Breast epithelium (tissue), 4 donors: ENCODE measurements at regions not wholly inside any gene's neighbourhood (a gene's known extent, or its start where the extent isn't known, plus 50 kb on each side); places are given as distances from the start of the nearest gene placed in this dataset.

Experiments
- DNase-seq, 2 donors: peaks; one replicate each; pipeline ENCODE4 v3.0.0-alpha.2; 2019; ENCODE audit warnings: low spot score in 2 of 2
- H3K27ac ChIP-seq, 2 donors: fragments of 200-600 bp; sonication (generic) in 1 of 2; one replicate each; pipeline ENCODE4 v1.5.1; 2016 to 2019; ENCODE audit warnings: mild to moderate bottlenecking in 1 of 2
- H3K27me3 ChIP-seq, 2 donors: fragments of 200-600 bp; sonication (generic) in 1 of 2; one replicate each; pipeline versions ENCODE4 v1.5.1 to v1.6.0; 2017 to 2019; ENCODE audit warnings: control low read depth in 1 of 2, mild to moderate bottlenecking in 1 of 2
- H3K36me3 ChIP-seq: fragments of 200-600 bp; one replicate; pipeline ENCODE4 v1.5.1; 2019
- H3K4me1 ChIP-seq, 2 donors: fragments of 200-600 bp; sonication (generic); one replicate each; pipeline ENCODE4 v1.5.1; 2016 to 2019; ENCODE audit warnings: control low read depth in 1 of 2
- H3K4me3 ChIP-seq, 3 donors: fragments of 200-600 bp; sonication (generic); 1 replicate in 2 of 3; 2 replicates in 1 of 3; pipeline ENCODE4 v1.5.1; 2016 to 2019; ENCODE audit warnings: mild to moderate bottlenecking in 3 of 3, moderate library complexity in 2 of 3
- H3K9me3 ChIP-seq, 2 donors: fragments of 200-600 bp; sonication (generic) in 1 of 2; one replicate each; pipeline ENCODE4 v1.5.1; 2016 to 2019; ENCODE audit warnings: control low read depth in 1 of 2
- POLR2A ChIP-seq: fragments of 450-650 bp; IDR thresholded peaks from one replicate; pipeline ENCODE4 v1.6.1; 2016; ENCODE audit warnings: antibody characterized with exemption, mild to moderate bottlenecking, moderate library complexity
- POLR2AphosphoS5 ChIP-seq, 3 donors: sonication (generic); formaldehyde crosslinking; IDR thresholded peaks; one replicate each; pipeline ENCODE4 v1.6.1; 2017; ENCODE audit warnings: antibody characterized with exemption in 3 of 3
- intact Hi-C: fragments of 100-400 bp; cut with DNase I; formaldehyde crosslinking; loops from one replicate; pipeline ENCODE4 v1.15.1; 2023; ENCODE audit warnings: low total_unique reads
- TF ChIP-seq, protein P1 (sequence below), 3 donors: fragments of 450-650 bp; IDR thresholded peaks; one replicate each; pipeline ENCODE4 v1.5.1; 2016 to 2017; ENCODE audit warnings: antibody characterized with exemption in 3 of 3, mild to moderate bottlenecking in 3 of 3, moderate library complexity in 3 of 3

- Histone ChIP-seq H3K36me3 (no peaks in the 10 kb centered on the region), H3K4me3 (no peak overlapping the region), H3K9me3 (peaks cover 0 to 3% of the 10 kb centered on the region in 2 donors), H3K27me3 (peaks cover 0 to 31% of the 10 kb centered on the region in 2 donors), H3K4me1 (no peaks in the 10 kb centered on the region), H3K27ac (no peak overlapping the region)
- TF ChIP-seq POLR2A (no peak), POLR2AphosphoS5 (IDR thresholded peaks at IDR 0.05) (no peak)
- TF ChIP-seq, protein P1, sequence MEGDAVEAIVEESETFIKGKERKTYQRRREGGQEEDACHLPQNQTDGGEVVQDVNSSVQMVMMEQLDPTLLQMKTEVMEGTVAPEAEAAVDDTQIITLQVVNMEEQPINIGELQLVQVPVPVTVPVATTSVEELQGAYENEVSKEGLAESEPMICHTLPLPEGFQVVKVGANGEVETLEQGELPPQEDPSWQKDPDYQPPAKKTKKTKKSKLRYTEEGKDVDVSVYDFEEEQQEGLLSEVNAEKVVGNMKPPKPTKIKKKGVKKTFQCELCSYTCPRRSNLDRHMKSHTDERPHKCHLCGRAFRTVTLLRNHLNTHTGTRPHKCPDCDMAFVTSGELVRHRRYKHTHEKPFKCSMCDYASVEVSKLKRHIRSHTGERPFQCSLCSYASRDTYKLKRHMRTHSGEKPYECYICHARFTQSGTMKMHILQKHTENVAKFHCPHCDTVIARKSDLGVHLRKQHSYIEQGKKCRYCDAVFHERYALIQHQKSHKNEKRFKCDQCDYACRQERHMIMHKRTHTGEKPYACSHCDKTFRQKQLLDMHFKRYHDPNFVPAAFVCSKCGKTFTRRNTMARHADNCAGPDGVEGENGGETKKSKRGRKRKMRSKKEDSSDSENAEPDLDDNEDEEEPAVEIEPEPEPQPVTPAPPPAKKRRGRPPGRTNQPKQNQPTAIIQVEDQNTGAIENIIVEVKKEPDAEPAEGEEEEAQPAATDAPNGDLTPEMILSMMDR (IDR thresholded peaks at IDR 0.05): no peak
- no peak for DNase-seq
- intact Hi-C loops: no loop called here
These were observed 107.3 kb upstream of the B3GAT1 start for GRCh38 chr11:134519390-134519750.

DNA sequence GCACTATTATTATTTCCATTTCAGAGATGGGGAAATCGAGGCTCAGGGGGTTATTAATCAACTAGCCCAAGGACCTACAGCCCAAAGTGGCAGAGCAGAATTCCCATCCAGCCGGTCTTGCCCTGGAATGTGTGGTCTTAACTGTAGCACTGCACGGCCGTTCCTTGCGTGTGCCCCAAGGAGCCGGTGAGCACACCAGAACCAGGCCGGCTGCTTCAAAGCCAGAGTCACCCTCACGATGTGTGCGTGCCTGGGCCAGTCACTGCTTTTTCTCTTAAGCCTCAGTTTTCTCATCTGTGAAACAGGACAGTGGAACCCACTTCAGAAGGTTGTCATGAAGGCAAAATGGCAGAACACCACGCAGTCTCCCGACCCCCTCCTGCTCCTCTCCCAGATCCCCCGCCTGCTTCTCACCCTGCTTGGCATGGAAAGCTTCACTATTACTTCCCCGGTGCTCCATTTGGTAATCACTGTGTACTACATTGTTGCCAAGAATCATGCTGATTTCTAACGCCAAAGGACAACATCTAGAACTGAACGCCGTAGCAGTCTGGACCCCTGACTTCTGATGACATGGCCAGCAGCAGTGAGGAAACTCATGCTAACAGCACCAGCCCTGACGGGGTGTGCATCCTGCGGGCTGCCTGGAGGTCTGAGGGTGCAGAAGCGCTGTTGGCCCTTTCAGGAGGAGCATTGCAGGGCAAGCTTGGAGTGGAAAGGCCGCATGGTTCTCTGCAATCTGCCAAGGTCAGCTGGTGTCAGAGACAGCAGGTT is 106.8 kb upstream of the B3GAT1 start:
- Histone ChIP-seq H3K27ac (no peak overlapping the region), H3K36me3 (no peaks in the 10 kb centered on the region), H3K4me3 (no peak overlapping the region), H3K9me3 (peaks cover 0 to 3% of the 10 kb centered on the region in 2 donors), H3K4me1 (no peaks in the 10 kb centered on the region), H3K27me3 (peaks cover 0 to 33% of the 10 kb centered on the region in 2 donors)
- peak in 1 of 2 donors; percentile 27 for DNase-seq
- TF ChIP-seq, protein P1 (IDR thresholded peaks at IDR 0.05): no peak
- TF ChIP-seq POLR2A: no peak
- no peak for TF ChIP-seq POLR2AphosphoS5 (IDR thresholded peaks at IDR 0.05)
- intact Hi-C loops: no loop called here

DNA sequence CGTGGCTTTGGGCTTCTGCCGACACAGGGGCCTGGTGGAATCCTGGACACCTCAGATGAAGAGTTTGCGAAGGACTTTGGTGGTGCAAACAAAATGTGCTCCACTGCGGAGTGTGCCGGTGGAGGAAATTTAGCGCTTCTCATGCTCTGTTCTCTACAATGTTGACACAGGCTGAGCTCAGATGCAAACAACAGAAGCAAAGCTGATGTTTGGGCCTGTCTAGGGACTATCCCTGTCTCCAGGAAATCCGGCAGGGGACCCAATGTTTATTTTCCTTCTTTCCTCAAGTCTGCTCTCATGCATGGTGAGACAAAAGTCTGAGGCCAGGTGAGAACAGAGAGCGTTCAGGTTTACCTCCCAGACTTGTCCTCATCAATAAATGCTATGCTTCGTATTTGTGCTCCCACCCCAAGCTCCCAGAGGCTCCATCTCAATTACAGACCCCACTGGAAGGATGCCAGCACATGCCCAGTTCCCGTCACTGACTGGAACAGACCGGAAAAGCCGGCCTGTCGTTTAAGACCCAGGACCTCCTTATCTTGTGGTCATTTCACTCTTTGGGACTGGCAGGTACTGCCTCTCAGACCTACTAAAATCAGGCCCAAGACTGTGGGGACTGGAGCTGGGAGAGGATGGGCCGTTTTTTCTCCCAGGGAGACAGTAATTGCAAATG is 105.7 kb upstream of the B3GAT1 start:
- DNase-seq: peak in 1 of 2 donors; percentile 50
- Histone ChIP-seq H3K4me1 (no peaks in the 10 kb centered on the region), H3K27ac (peak overlapping the region in 1 of 2 donors; percentile 63), H3K9me3 (no peaks in the 10 kb centered on the region), H3K27me3 (peaks cover 0 to 39% of the 10 kb centered on the region in 2 donors), H3K36me3 (no peaks in the 10 kb centered on the region), H3K4me3 (no peak overlapping the region)
- TF ChIP-seq POLR2A: no peak
- TF ChIP-seq, protein P1 (IDR thresholded peaks at IDR 0.05): no peak
- no peak for TF ChIP-seq POLR2AphosphoS5 (IDR thresholded peaks at IDR 0.05)
- intact Hi-C loops: no loop called here

GRCh38 chr11:134517115-134517514 is 105.1 kb upstream of the B3GAT1 start:
- Histone ChIP-seq H3K9me3 (no peaks in the 10 kb centered on the region), H3K27ac (no peak overlapping the region), H3K4me3 (no peak overlapping the region), H3K4me1 (no peaks in the 10 kb centered on the region), H3K36me3 (no peaks in the 10 kb centered on the region), H3K27me3 (peaks cover 0 to 43% of the 10 kb centered on the region in 2 donors)
- no peak for DNase-seq
- no peak for TF ChIP-seq POLR2AphosphoS5 (IDR thresholded peaks at IDR 0.05)
- no peak for TF ChIP-seq POLR2A
- TF ChIP-seq, protein P1 (IDR thresholded peaks at IDR 0.05): no peak
- intact Hi-C loops: no loop called here

DNA sequence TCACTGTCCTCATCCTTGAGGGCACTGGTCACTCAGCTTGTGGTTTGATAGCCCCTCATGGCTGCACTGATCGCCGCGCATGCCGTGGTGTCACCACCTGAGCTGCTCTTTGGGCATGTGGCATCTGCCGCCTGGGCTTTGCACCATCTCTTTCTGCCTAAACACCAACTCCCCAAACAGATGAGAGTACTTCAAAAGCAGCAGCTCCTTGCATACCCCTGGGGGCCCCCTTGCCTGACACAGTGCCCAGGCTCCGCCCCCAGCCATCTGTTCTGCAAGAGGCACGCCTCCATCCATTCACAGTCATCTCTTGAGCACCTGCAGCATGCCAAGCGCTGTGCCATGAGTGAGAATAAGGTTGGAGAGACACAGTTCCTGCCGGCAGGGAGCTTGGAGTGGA is 104.5 kb upstream of the B3GAT1 start:
- no peaks in the 10 kb centered on the region for H3K36me3 ChIP-seq
- no peaks in the 10 kb centered on the region for H3K4me1 ChIP-seq
- H3K4me3 ChIP-seq: no peak overlapping the region
- no peaks in the 10 kb centered on the region for H3K9me3 ChIP-seq
- H3K27me3 ChIP-seq: peaks cover 0 to 43% of the 10 kb centered on the region in 2 donors
- no peak for TF ChIP-seq POLR2AphosphoS5 (IDR thresholded peaks at IDR 0.05)
- TF ChIP-seq, protein P1 (IDR thresholded peaks at IDR 0.05): no peak
- TF ChIP-seq POLR2A: no peak
- H3K27ac ChIP-seq: no peak overlapping the region
- intact Hi-C loops: no loop called here
- peak in 1 of 2 donors; percentile 25 for DNase-seq
